ENCODE measurements at regions not wholly inside any gene's neighbourhood (a gene's known extent, or its start where the extent isn't known, plus 50 kb on each side); places are given as distances from the start of the nearest gene placed in this dataset.

DNA sequence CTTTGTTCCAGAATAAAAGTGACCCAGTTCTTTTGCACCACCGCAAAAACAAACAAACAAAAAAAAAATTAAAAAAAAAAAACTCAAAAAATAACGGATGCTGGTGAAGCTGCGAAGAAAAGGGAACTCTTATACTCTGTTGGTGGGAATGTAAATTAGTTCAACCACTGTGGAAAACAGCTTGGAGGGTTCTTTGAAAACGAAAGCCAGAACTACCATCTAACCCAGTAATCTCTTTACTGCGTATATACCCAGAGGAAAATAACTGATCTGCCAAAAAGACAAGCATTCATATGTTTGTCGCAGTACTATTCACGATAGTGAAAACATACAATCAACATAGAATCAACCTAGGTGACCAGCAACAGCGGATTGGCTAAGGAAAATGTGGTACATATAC is 298.9 kb upstream of the CBLB start:
- no peak for ATAC-seq
- TF ChIP-seq ZFP30 (CRISPR knock-in tag; IDR thresholded peaks at IDR 0.05) (no peak), ARNTL (CRISPR knock-in tag; IDR thresholded peaks at IDR 0.05; ENCODE audit: borderline replicate concordance, low read depth) (no peak), ISL1 (CRISPR knock-in tag; IDR thresholded peaks at IDR 0.05) (no peak), TOX (CRISPR knock-in tag; IDR thresholded peaks at IDR 0.05; ENCODE audit: borderline replicate concordance) (no peak), ZNF8 (CRISPR knock-in tag; IDR thresholded peaks at IDR 0.05) (no peak), ZNF70 (CRISPR knock-in tag; IDR thresholded peaks at IDR 0.05) (no peak)
- TF ChIP-seq, protein P1, sequence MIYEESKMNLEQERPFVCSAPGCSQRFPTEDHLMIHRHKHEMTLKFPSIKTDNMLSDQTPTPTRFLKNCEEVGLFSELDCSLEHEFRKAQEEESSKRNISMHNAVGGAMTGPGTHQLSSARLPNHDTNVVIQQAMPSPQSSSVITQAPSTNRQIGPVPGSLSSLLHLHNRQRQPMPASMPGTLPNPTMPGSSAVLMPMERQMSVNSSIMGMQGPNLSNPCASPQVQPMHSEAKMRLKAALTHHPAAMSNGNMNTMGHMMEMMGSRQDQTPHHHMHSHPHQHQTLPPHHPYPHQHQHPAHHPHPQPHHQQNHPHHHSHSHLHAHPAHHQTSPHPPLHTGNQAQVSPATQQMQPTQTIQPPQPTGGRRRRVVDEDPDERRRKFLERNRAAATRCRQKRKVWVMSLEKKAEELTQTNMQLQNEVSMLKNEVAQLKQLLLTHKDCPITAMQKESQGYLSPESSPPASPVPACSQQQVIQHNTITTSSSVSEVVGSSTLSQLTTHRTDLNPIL (CRISPR knock-in tag; IDR thresholded peaks at IDR 0.05; ENCODE audit: low read depth): no peak
- TF ChIP-seq, protein P2, sequence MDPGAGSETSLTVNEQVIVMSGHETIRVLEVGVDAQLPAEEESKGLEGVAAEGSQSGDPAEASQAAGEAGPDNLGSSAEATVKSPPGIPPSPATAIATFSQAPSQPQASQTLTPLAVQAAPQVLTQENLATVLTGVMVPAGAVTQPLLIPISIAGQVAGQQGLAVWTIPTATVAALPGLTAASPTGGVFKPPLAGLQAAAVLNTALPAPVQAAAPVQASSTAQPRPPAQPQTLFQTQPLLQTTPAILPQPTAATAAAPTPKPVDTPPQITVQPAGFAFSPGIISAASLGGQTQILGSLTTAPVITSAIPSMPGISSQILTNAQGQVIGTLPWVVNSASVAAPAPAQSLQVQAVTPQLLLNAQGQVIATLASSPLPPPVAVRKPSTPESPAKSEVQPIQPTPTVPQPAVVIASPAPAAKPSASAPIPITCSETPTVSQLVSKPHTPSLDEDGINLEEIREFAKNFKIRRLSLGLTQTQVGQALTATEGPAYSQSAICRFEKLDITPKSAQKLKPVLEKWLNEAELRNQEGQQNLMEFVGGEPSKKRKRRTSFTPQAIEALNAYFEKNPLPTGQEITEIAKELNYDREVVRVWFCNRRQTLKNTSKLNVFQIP (CRISPR knock-in tag; IDR thresholded peaks at IDR 0.05; ENCODE audit: borderline replicate concordance, low read depth): no peak
- TF ChIP-seq, protein P3, sequence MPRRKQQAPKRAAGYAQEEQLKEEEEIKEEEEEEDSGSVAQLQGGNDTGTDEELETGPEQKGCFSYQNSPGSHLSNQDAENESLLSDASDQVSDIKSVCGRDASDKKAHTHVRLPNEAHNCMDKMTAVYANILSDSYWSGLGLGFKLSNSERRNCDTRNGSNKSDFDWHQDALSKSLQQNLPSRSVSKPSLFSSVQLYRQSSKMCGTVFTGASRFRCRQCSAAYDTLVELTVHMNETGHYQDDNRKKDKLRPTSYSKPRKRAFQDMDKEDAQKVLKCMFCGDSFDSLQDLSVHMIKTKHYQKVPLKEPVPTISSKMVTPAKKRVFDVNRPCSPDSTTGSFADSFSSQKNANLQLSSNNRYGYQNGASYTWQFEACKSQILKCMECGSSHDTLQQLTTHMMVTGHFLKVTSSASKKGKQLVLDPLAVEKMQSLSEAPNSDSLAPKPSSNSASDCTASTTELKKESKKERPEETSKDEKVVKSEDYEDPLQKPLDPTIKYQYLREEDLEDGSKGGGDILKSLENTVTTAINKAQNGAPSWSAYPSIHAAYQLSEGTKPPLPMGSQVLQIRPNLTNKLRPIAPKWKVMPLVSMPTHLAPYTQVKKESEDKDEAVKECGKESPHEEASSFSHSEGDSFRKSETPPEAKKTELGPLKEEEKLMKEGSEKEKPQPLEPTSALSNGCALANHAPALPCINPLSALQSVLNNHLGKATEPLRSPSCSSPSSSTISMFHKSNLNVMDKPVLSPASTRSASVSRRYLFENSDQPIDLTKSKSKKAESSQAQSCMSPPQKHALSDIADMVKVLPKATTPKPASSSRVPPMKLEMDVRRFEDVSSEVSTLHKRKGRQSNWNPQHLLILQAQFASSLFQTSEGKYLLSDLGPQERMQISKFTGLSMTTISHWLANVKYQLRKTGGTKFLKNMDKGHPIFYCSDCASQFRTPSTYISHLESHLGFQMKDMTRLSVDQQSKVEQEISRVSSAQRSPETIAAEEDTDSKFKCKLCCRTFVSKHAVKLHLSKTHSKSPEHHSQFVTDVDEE (CRISPR knock-in tag; IDR thresholded peaks at IDR 0.05): no peak

DNA sequence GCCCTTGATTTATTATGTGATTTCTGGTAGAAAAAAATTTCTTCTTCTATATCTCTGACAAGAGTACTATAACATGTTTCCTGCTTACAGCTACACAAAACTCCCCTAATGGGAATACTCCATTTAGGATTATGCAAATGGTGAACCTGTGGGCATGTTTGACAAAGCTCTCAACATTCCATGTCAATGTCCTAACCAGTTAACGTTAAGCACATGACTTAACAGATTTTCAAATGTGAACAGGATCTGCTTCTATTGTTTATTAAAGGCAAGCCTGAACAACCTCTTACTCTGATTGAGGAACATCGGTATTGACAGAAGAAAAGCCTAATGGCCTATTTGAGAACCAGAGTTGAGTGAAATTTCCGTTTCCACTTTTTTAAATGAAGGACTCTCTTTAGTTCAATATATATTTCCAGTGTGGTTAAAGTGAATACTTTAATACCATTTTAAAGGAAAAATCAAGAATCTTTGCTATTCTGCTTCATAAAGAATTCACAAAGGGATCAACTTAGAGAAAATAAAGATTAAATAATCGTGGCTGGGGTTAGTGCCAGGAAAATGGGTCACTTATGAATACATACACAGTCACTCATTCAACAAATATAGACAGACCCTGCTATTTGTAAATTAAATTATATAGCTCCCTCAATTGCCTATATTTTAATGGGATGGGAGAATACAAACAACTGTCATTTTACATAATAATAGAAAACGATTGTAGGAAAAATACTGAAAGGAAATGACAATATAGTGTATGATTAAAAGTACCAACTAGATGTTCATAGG is 300.3 kb upstream of the CBLB start:
- TF ChIP-seq ZC3H10 (CRISPR knock-in tag; IDR thresholded peaks at IDR 0.05): no peak
- no peak for TF ChIP-seq ZFP3 (CRISPR knock-in tag; IDR thresholded peaks at IDR 0.05)
- TF ChIP-seq TCF4 (CRISPR knock-in tag; IDR thresholded peaks at IDR 0.05; ENCODE audit: borderline replicate concordance): no peak
- no peak for TF ChIP-seq ZNF70 (CRISPR knock-in tag; IDR thresholded peaks at IDR 0.05)
- no peak for TF ChIP-seq GLIS3 (CRISPR knock-in tag; IDR thresholded peaks at IDR 0.05)
- TF ChIP-seq, protein P2 (CRISPR knock-in tag; IDR thresholded peaks at IDR 0.05; ENCODE audit: borderline replicate concordance, low read depth): no peak
- TF ChIP-seq, protein P4, sequence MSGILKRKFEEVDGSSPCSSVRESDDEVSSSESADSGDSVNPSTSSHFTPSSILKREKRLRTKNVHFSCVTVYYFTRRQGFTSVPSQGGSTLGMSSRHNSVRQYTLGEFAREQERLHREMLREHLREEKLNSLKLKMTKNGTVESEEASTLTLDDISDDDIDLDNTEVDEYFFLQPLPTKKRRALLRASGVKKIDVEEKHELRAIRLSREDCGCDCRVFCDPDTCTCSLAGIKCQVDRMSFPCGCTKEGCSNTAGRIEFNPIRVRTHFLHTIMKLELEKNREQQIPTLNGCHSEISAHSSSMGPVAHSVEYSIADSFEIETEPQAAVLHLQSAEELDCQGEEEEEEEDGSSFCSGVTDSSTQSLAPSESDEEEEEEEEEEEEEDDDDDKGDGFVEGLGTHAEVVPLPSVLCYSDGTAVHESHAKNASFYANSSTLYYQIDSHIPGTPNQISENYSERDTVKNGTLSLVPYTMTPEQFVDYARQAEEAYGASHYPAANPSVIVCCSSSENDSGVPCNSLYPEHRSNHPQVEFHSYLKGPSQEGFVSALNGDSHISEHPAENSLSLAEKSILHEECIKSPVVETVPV (CRISPR knock-in tag; IDR thresholded peaks at IDR 0.05): no peak
- no peak for TF ChIP-seq ZFP30 (CRISPR knock-in tag; IDR thresholded peaks at IDR 0.05)
- TF ChIP-seq BACH2 (CRISPR knock-in tag; IDR thresholded peaks at IDR 0.05; ENCODE audit: borderline replicate concordance): no peak
- TF ChIP-seq ISL1 (CRISPR knock-in tag; IDR thresholded peaks at IDR 0.05): no peak
- TF ChIP-seq CSDC2 (CRISPR knock-in tag; IDR thresholded peaks at IDR 0.05): no peak
- TF ChIP-seq, protein P5, sequence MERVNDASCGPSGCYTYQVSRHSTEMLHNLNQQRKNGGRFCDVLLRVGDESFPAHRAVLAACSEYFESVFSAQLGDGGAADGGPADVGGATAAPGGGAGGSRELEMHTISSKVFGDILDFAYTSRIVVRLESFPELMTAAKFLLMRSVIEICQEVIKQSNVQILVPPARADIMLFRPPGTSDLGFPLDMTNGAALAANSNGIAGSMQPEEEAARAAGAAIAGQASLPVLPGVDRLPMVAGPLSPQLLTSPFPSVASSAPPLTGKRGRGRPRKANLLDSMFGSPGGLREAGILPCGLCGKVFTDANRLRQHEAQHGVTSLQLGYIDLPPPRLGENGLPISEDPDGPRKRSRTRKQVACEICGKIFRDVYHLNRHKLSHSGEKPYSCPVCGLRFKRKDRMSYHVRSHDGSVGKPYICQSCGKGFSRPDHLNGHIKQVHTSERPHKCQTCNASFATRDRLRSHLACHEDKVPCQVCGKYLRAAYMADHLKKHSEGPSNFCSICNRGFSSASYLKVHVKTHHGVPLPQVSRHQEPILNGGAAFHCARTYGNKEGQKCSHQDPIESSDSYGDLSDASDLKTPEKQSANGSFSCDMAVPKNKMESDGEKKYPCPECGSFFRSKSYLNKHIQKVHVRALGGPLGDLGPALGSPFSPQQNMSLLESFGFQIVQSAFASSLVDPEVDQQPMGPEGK (CRISPR knock-in tag; IDR thresholded peaks at IDR 0.05; ENCODE audit: borderline replicate concordance): no peak
- TF ChIP-seq PPARA (CRISPR knock-in tag; IDR thresholded peaks at IDR 0.05; ENCODE audit: borderline replicate concordance): no peak
- TF ChIP-seq ARNTL (CRISPR knock-in tag; IDR thresholded peaks at IDR 0.05; ENCODE audit: borderline replicate concordance, low read depth): no peak
- no peak for TF ChIP-seq SNAI2 (CRISPR knock-in tag; IDR thresholded peaks at IDR 0.05)
- TF ChIP-seq ZNF8 (CRISPR knock-in tag; IDR thresholded peaks at IDR 0.05): no peak
- TF ChIP-seq, protein P1 (CRISPR knock-in tag; IDR thresholded peaks at IDR 0.05; ENCODE audit: low read depth): no peak
- TF ChIP-seq ESRRG (CRISPR knock-in tag; IDR thresholded peaks at IDR 0.05): no peak
- TF ChIP-seq, protein P3 (CRISPR knock-in tag; IDR thresholded peaks at IDR 0.05): no peak
- no peak for ATAC-seq

Data from SK-N-SH treated with all-trans-retinoic acid at 6 μM for 48 hours (cell line).